CD4-positive, alpha-beta T cell treated with Interleukin-10 for 1 hour (primary cell): ENCODE measurements at regions not wholly inside any gene's neighbourhood (a gene's known extent, or its start where the extent isn't known, plus 50 kb on each side); places are given as distances from the start of the nearest gene placed in this dataset.

Source experiments
- DNase-seq: peaks from one replicate; pipeline ENCODE4 v3.0.0-alpha.2; 2020

GRCh38 chr18:46297621-46298020, 193.4 kb downstream of the HAUS1 start:
- DNase-seq: no peak

- no peak for DNase-seq
Measured at GRCh38 chr18:46298511-46298910, 194.3 kb downstream of the HAUS1 start.

GRCh38 chr18:46299465-46300008, 195.4 kb downstream of the HAUS1 start:
- no peak for DNase-seq

- no peak for DNase-seq
Measured at GRCh38 chr18:46301081-46301480, 196.9 kb downstream of the HAUS1 start.

DNA sequence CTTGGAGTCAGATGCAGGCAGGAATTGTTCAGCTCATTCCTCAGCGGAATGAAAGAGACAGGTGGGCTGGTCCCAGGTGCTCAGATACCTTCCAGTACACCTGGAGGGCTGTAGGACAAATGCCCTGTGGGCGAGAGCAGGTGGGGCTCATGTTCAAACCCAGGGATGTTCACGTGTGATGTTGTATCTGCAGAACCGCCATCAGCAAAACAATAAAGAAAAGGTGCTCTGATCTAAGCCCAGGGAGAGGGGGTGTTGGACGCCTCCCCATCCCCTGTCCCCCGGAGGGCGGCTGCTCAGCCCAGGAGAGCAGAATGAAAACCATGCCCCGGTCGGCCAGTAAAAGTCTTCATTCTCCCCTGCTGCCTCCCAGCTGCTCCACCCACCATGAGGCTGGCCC, 197.4 kb downstream of the HAUS1 start:
- DNase-seq: no peak

- DNase-seq: no peak
Measured at GRCh38 chr18:46302528-46303485, 198.6 kb downstream of the HAUS1 start.

GRCh38 chr18:46310258-46310657, 206.1 kb downstream of the HAUS1 start:
- no peak for DNase-seq

- no peak for DNase-seq
Measured at GRCh38 chr18:46310675-46311345, 206.6 kb downstream of the HAUS1 start.

GRCh38 chr18:46311491-46311890, 207.3 kb downstream of the HAUS1 start:
- DNase-seq: no peak

GRCh38 chr18:46312221-46312620, 208.0 kb downstream of the HAUS1 start:
- DNase-seq: no peak

DNA sequence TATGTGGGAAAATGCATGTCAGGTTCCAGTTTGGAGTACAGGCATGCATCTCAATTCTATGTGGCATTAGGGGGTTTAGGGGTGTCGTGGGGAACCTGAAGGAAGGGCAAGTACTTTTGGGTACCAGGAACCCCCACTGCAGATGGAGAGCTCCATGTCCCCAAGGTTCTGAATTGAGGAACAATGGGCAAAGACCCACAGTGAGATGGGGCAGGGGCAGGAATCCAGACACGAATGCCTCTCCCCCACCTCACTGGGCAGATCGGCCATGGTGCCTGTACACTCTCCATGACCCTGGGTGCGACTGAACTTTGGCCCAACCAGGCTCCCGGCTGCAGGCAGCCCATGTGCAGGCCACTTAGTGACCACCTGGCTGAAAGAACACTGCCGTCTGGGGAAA, 209.3 kb downstream of the HAUS1 start:
- no peak for DNase-seq

DNA sequence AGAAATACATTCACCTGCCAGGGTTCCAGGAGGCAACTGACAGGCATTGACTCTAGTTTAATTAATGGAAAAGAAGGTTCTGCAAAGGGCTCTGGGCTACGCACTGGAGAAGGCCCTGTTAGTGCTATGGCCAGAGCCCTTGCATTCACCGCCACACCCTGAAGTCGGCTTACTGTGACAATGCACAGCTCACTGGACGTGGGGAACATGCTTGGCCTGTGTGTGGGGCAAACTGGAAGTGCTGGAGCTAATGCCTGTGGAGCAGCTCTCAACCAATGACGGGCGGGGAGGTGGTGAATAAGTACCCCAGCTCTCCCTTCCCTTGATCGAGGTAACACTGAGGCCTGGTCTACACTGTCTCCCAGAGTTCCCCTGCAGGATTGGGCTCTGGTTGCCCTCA, 209.8 kb downstream of the HAUS1 start:
- DNase-seq: no peak

DNA sequence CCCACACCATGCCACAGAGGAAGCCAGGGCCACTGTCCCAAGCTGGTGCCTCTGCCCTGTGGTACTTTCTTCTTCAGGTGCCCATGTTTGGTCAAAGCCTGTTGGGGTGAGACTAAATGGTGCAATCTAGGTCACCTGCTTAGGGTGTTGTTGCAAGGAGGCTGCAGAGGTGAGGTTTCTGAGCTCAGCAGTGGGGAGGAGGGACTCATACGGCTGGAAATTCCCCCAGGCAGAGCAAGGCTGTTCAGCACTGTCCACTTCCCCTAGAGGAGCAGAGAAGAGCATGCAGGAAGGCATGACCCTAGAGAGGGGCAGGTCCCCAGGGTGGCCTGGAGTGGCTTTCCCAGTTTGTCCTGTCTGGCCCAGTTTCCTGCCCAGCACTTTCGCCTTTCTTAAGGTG, 211.0 kb downstream of the HAUS1 start:
- DNase-seq: no peak

DNA sequence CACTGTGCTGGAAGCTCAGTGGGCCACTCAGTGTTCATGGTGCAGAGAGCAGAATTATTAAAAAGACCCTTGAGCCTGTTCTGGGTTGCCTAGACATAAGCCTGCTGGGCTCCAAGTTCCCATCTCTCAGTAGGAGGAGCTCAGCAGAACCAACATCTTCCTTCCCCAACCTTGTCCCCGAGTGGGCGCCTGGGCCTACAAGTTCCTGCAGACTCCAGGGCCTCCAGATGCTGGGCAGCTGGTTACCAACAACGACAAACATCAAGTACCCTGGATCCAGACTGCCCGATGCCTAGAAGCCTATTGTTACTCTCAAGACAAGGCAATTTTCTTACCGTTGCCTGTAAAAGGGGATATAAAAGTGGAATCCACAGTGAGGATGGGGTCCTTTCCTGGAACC, 214.2 kb downstream of the HAUS1 start:
- DNase-seq: no peak

GRCh38 chr18:46319783-46320182, 215.6 kb downstream of the HAUS1 start:
- DNase-seq: no peak

- no peak for DNase-seq
Measured at GRCh38 chr18:46320297-46320696, 216.1 kb downstream of the HAUS1 start.

DNA sequence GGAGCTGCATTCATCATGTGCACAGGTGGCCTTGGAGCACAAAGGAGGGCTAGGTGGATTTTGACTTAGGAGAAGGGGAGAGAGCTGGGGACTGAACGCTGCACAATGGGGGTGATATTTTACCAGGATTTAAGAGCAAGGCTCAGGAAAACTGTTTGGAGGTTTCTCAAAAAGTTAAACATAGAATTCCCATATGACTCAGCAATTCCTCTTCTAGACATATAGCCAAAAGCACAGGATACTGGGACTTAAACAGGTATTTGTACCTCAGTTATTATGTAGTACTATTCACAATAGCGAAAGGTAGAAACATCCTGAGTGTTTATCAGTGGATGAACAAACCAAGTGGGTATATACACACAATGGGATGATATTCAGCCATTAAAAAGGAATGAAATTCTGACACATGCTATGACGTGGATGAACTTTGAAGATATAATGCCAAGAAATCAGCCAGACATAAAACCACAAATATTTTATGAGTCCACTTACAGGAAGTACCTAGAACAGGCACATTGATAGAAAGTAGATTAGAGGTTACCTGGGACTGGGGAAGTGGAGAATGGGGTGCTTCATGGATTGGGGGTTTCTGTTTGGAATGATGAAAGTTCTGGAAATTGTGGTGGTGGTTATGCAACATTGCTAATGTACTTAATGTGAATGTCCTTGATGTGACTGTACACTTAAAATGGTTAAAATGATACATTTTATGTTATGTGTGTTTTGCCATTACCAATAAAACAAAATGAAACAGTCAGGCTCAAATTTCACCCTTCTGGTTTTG, 216.9 kb downstream of the HAUS1 start:
- no peak for DNase-seq

- no peak for DNase-seq
Measured at GRCh38 chr18:46321955-46322354, 217.8 kb downstream of the HAUS1 start.

- no peak for DNase-seq
Measured at GRCh38 chr18:46322411-46322891, 218.3 kb downstream of the HAUS1 start.

DNA sequence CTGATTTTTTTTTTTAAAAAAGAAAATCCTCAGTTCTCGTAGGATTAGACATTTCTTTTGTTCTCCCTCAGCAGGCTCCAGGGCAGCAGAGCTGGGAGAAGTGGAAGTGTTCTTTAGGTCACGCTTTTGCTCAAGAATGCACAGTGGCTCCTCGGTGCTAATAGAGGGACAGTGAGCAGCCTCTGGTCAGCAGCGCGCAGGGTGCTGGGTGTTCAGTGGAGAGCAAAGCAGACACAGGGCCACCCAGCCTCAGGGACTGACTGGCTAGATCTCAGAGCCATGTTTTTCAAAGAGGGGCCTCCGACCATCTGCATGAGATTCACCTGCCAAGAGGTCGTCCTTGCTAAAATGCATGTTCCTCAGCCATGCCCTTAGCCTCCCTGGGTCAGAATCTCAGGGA, 218.8 kb downstream of the HAUS1 start:
- DNase-seq: no peak

GRCh38 chr18:46324087-46324955, 220.1 kb downstream of the HAUS1 start:
- DNase-seq: no peak

DNA sequence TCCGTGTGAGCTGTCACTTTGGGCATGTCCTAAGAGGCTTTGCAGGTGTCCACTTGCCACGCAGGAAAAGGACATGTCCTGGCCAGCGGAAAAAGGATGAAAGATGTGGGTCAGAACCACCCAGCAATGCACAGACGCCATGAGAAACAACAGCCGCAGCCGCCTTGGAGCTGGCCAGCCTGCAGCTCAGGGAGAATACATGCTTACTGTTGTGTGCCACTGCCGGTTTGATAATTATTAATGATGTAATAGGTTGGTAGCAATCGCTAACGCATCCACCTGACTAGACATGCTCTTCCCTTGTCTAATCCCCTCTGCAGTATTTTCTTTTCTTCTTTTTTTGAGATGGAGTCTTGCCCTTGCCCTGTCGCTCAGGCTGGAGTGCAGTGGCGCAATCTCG, 221.7 kb downstream of the HAUS1 start:
- no peak for DNase-seq
